Neural progenitor cell (in vitro differentiated cells): ENCODE measurements at regions not wholly inside any gene's neighbourhood (a gene's known extent, or its start where the extent isn't known, plus 50 kb on each side); places are given as distances from the start of the nearest gene placed in this dataset.

Experiments
- DNase-seq: peaks from one replicate; pipeline ENCODE4 v3.0.0-alpha.2; 2016; ENCODE audit warnings: low spot score
- H2AFZ ChIP-seq: fragments of 200-600 bp; sonication (generic); replicated peaks from 2 replicates; pipeline ENCODE4 v1.6.1; 2016; ENCODE audit warnings: antibody characterized with exemption
- H3F3A ChIP-seq: fragments of 200-600 bp; sonication (generic); 2 replicates; pipeline ENCODE4 v1.6.1; 2016; ENCODE audit warnings: antibody characterized with exemption, low read depth
- H3K27ac ChIP-seq: fragments of 200-600 bp; sonication (generic); 2 replicates; pipeline ENCODE4 v1.5.1; 2016; ENCODE audit warnings: mild to moderate bottlenecking
- H3K27me3 ChIP-seq: fragments of 200-600 bp; sonication (generic); 2 replicates; pipeline ENCODE4 v1.6.1; 2016; ENCODE audit warnings: mild to moderate bottlenecking, moderate library complexity
- H3K36me3 ChIP-seq: fragments of 200-600 bp; sonication (generic); 2 replicates; pipeline ENCODE4 v1.5.1; 2016
- H3K4me1 ChIP-seq: fragments of 200-600 bp; sonication (generic); 2 replicates; pipeline ENCODE4 v1.6.1; 2016; ENCODE audit warnings: mixed run types
- H3K4me2 ChIP-seq: fragments of 200-600 bp; sonication (generic); 2 replicates; pipeline ENCODE4 v1.6.1; 2016
- H3K4me3 ChIP-seq: fragments of 200-600 bp; sonication (generic); 2 replicates; pipeline ENCODE4 v1.5.1; 2016
- H3K79me2 ChIP-seq: fragments of 200-600 bp; sonication (generic); 2 replicates; pipeline ENCODE4 v1.6.1; 2016; ENCODE audit warnings: low read depth
- H3K9ac ChIP-seq: fragments of 200-600 bp; sonication (generic); 2 replicates; pipeline ENCODE4 v1.6.1; 2016
- H3K9me3 ChIP-seq: fragments of 200-600 bp; sonication (generic); 2 replicates; pipeline ENCODE4 v1.5.1; 2016; ENCODE audit warnings: low read depth
- H4K20me1 ChIP-seq: fragments of 200-600 bp; sonication (generic); 2 replicates; pipeline ENCODE4 v1.6.1; 2016; ENCODE audit warnings: low read depth
- H3K27ac Mint-ChIP-seq: 3 replicates; pipeline ENCODE4 v1.8.0; 2021; ENCODE audit warnings: mixed read lengths
- H3K27me3 Mint-ChIP-seq: 2 replicates; pipeline ENCODE4 v1.8.0; 2022; ENCODE audit warnings: low read depth, mild to moderate bottlenecking, inconsistent platforms, moderate library complexity, mixed read lengths; ENCODE audit not compliant: insufficient read depth
- H3K36me3 Mint-ChIP-seq: 3 replicates; pipeline ENCODE4 v1.8.0; 2021; ENCODE audit warnings: mixed read lengths
- H3K4me1 Mint-ChIP-seq: 3 replicates; pipeline ENCODE4 v1.8.0; 2021; ENCODE audit warnings: mixed read lengths
- H3K4me3 Mint-ChIP-seq: 3 replicates; pipeline ENCODE4 v1.8.0; 2021; ENCODE audit warnings: mild to moderate bottlenecking, moderate library complexity, mixed read lengths
- H3K9me3 Mint-ChIP-seq: 3 replicates; pipeline ENCODE4 v1.8.0; 2020; ENCODE audit warnings: mixed read lengths
- CTCF ChIP-seq: fragments of 200-600 bp; sonication (generic); IDR thresholded peaks from 2 replicates; pipeline ENCODE4 v1.5.1; 2017; ENCODE audit warnings: antibody characterized with exemption, mild to moderate bottlenecking
- EZH2 ChIP-seq: fragments of 200-600 bp; sonication (generic); IDR thresholded peaks from 2 replicates; pipeline ENCODE4 v1.6.1; 2017; ENCODE audit warnings: antibody characterized with exemption, mild to moderate bottlenecking, moderate library complexity
- EZH2phosphoT487 ChIP-seq: fragments of 200-600 bp; sonication (generic); IDR thresholded peaks from 2 replicates; pipeline ENCODE4 v1.6.1; 2017; ENCODE audit warnings: antibody characterized with exemption

GRCh38 chr5:4837489-4838058 is 302.6 kb upstream of the ADAMTS16 start:
- H3K4me3 Mint-ChIP-seq = no peak overlapping the region
- peaks cover 4% of the 10 kb centered on the region for H3K27me3 Mint-ChIP-seq
- Histone ChIP-seq H3K9ac (no peak overlapping the region), H4K20me1 (no peaks in the 10 kb centered on the region), H3K27ac (no peak overlapping the region), H3K27me3 (no peaks in the 10 kb centered on the region), H3K4me2 (no peak overlapping the region), H3K4me3 (no peak overlapping the region), H3K4me1 (no peaks in the 10 kb centered on the region), H3K79me2 (no peaks in the 10 kb centered on the region), H3K36me3 (peaks cover 4% of the 10 kb centered on the region), H3K9me3 (no peaks in the 10 kb centered on the region), H2AFZ (no peak overlapping the region), H3F3A (no peaks in the 10 kb centered on the region)
- no peak for DNase-seq
- TF ChIP-seq CTCF = no peak
- no peak for TF ChIP-seq EZH2phosphoT487
- no peak for TF ChIP-seq EZH2
- no peaks in the 10 kb centered on the region for H3K36me3 Mint-ChIP-seq
- no peaks in the 10 kb centered on the region for H3K4me1 Mint-ChIP-seq
- no peaks in the 10 kb centered on the region for H3K9me3 Mint-ChIP-seq
- no peak overlapping the region for H3K27ac Mint-ChIP-seq

DNA sequence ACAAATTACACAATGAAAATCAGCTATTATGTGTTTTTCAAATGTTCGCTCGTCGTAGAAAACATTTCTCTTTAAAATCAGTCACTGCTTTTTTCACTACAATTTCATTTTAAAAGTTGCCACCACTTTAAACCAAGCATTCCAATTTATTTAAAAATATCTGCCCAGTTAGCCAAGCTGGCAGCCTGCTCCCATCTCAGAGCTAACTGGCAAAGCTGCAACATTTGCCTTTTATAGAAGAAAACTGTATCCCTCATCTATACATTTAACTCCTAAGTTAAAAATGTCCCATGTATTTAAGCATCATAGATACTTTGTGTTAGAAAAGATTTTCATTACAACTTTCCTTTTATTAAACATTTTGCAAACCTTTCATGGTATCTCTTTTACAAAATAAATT is 294.9 kb upstream of the ADAMTS16 start:
- DNase-seq = no peak
- no peak overlapping the region for H3K27ac ChIP-seq
- Mint-ChIP-seq H3K9me3 (peaks cover 10% of the 10 kb centered on the region), H3K4me1 (no peaks in the 10 kb centered on the region), H3K36me3 (no peaks in the 10 kb centered on the region), H3K27ac (no peak overlapping the region), H3K4me3 (no peak overlapping the region), H3K27me3 (peaks cover 4% of the 10 kb centered on the region)
- H3K79me2 ChIP-seq = no peaks in the 10 kb centered on the region
- TF ChIP-seq CTCF = no peak
- no peak for TF ChIP-seq EZH2
- TF ChIP-seq EZH2phosphoT487 = no peak
- H3K4me1 ChIP-seq = no peaks in the 10 kb centered on the region
- H3K36me3 ChIP-seq = peaks cover under 1% of the 10 kb centered on the region
- H3F3A ChIP-seq = no peaks in the 10 kb centered on the region
- H4K20me1 ChIP-seq = no peaks in the 10 kb centered on the region
- H3K4me3 ChIP-seq = no peak overlapping the region
- H3K4me2 ChIP-seq = no peak overlapping the region
- no peak overlapping the region for H2AFZ ChIP-seq
- no peak overlapping the region for H3K9ac ChIP-seq
- H3K27me3 ChIP-seq = no peaks in the 10 kb centered on the region
- H3K9me3 ChIP-seq = no peaks in the 10 kb centered on the region

GRCh38 chr5:4847766-4848165 is 292.4 kb upstream of the ADAMTS16 start:
- Histone ChIP-seq H3K4me1 (no peaks in the 10 kb centered on the region), H3K4me2 (no peak overlapping the region), H3K79me2 (no peaks in the 10 kb centered on the region), H2AFZ (no peak overlapping the region), H4K20me1 (no peaks in the 10 kb centered on the region), H3K27ac (no peak overlapping the region), H3K36me3 (no peaks in the 10 kb centered on the region), H3K9me3 (no peaks in the 10 kb centered on the region), H3F3A (no peaks in the 10 kb centered on the region), H3K27me3 (no peaks in the 10 kb centered on the region), H3K4me3 (no peak overlapping the region), H3K9ac (no peak overlapping the region)
- Mint-ChIP-seq H3K9me3 (peaks cover 10% of the 10 kb centered on the region), H3K4me1 (no peaks in the 10 kb centered on the region), H3K36me3 (no peaks in the 10 kb centered on the region), H3K27me3 (peaks cover 4% of the 10 kb centered on the region), H3K4me3 (no peak overlapping the region), H3K27ac (no peak overlapping the region)
- TF ChIP-seq EZH2phosphoT487 = no peak
- TF ChIP-seq EZH2 = no peak
- no peak for TF ChIP-seq CTCF
- no peak for DNase-seq
